Esophagus squamous epithelium (tissue), 5 donors: ENCODE measurements at regions not wholly inside any gene's neighbourhood (a gene's known extent, or its start where the extent isn't known, plus 50 kb on each side); places are given as distances from the start of the nearest gene placed in this dataset.

Source experiments
- DNase-seq: peaks from one replicate; lab custom pipeline; 2025; lab: John Stamatoyannopoulos, UW
- H3K27ac ChIP-seq, 4 donors: fragments of 200-600 bp; sonication (generic); one replicate each; pipeline ENCODE4 v1.5.1; 2016 to 2019; ENCODE audit warnings: mild to moderate bottlenecking in 1 of 4
- H3K27me3 ChIP-seq, 4 donors: fragments of 200-600 bp; sonication (generic); 1 replicate in 3 of 4; 2 replicates in 1 of 4; pipeline versions ENCODE4 v1.5.1 to v1.6.0; 2017 to 2021; ENCODE audit warnings: antibody characterized with exemption in 1 of 4
- H3K36me3 ChIP-seq, 3 donors: fragments of 200-600 bp; sonication (generic); one replicate each; pipeline ENCODE4 v1.5.1; 2016 to 2019
- H3K4me1 ChIP-seq, 3 donors: fragments of 200-600 bp; sonication (generic); one replicate each; pipeline ENCODE4 v1.5.1; 2017 to 2019
- H3K4me3 ChIP-seq, 4 donors: fragments of 200-600 bp; sonication (generic); 1 replicate in 3 of 4; 2 replicates in 1 of 4; pipeline ENCODE4 v1.5.1; 2016 to 2019; ENCODE audit warnings: mild to moderate bottlenecking in 2 of 4, moderate library complexity in 1 of 4
- H3K9me3 ChIP-seq, 3 donors: fragments of 200-600 bp; sonication (generic); one replicate each; pipeline ENCODE4 v1.5.1; 2016 to 2019
- CTCF ChIP-seq, 6 experiments: fragments of 450-650 bp in 4 of 6; fragments of 200-600 bp in 2 of 6; sonication (generic) in 2 of 6; IDR thresholded peaks; one replicate each; pipeline ENCODE4 v1.5.1; 2016 to 2019; ENCODE audit warnings: antibody characterized with exemption in 6 of 6, mild to moderate bottlenecking in 4 of 6, moderate library complexity in 4 of 6
- POLR2A ChIP-seq, 4 donors: fragments of 450-650 bp; IDR thresholded peaks; one replicate each; pipeline ENCODE4 v1.6.1; 2017; ENCODE audit warnings: antibody characterized with exemption in 4 of 4, mild to moderate bottlenecking in 4 of 4, moderate library complexity in 3 of 4
- WGBS, 2 donors: methylation state at CpG; one replicate each; pipeline ENCODE4 v1.1.5; 2018; 5-methylcytosine and 5-hydroxymethylcytosine counted together
- intact Hi-C: fragments of 100-400 bp; cut with DNase I; formaldehyde crosslinking; loops from one replicate; pipeline ENCODE4 v1.15.0; 2022
- donor health status: DM: yes; HTN: yes; CAD: no.

GRCh38 chr11:28566339-28567089 is 458.3 kb downstream of the METTL15 start:
- peaks cover 0 to 16% (median 7%) of the 10 kb centered on the region in 3 donors for H3K4me1 ChIP-seq
- TF ChIP-seq POLR2A (IDR thresholded peaks at IDR 0.05) (no peak), CTCF (IDR thresholded peaks at IDR 0.05) (no peak)
- H3K9me3 ChIP-seq: no peaks in the 10 kb centered on the region
- H3K4me3 ChIP-seq: peak overlapping the region in 3 of 4 donors; percentile 10 to 54 (median 18)
- no peaks in the 10 kb centered on the region for H3K36me3 ChIP-seq
- intact Hi-C loops: no loop called here
- peaks cover 0 to 12% (median 0%) of the 10 kb centered on the region in 4 donors for H3K27me3 ChIP-seq
- peak; percentile 3 for DNase-seq
- WGBS, 2 donors: 6 to 10% methylated on average over 8 to 11 of the region's 17 CpGs
- H3K27ac ChIP-seq: peak overlapping the region in 3 of 4 donors; percentile 67 to 74 (median 74)

- no peaks in the 10 kb centered on the region for H3K36me3 ChIP-seq
- no peak overlapping the region for H3K27ac ChIP-seq
- no peaks in the 10 kb centered on the region for H3K27me3 ChIP-seq
- H3K4me3 ChIP-seq: no peak overlapping the region
- no peak for DNase-seq
- H3K9me3 ChIP-seq: no peaks in the 10 kb centered on the region
- WGBS, 2 donors: 56 to 70% methylated on average over 5 of the region's 5 CpGs
- TF ChIP-seq CTCF (IDR thresholded peaks at IDR 0.05): no peak
- TF ChIP-seq POLR2A (IDR thresholded peaks at IDR 0.05): no peak
- H3K4me1 ChIP-seq: no peaks in the 10 kb centered on the region
- intact Hi-C loops: no loop called here
Observed at GRCh38 chr11:28559492-28559891, 451.3 kb downstream of the METTL15 start.

- H3K36me3 ChIP-seq: no peaks in the 10 kb centered on the region
- H3K4me3 ChIP-seq: no peak overlapping the region
- no peak overlapping the region for H3K27ac ChIP-seq
- no peaks in the 10 kb centered on the region for H3K9me3 ChIP-seq
- H3K27me3 ChIP-seq: no peaks in the 10 kb centered on the region
- intact Hi-C loops: no loop called here
- TF ChIP-seq CTCF (IDR thresholded peaks at IDR 0.05) (no peak), POLR2A (IDR thresholded peaks at IDR 0.05) (no peak)
- no peaks in the 10 kb centered on the region for H3K4me1 ChIP-seq
- WGBS, 2 donors: 53 to 57% methylated on average over 4 of the region's 4 CpGs
- DNase-seq: no peak
Observed at GRCh38 chr11:28547321-28547741, 439.1 kb downstream of the METTL15 start.

GRCh38 chr11:28545536-28545935 is 437.3 kb downstream of the METTL15 start:
- TF ChIP-seq CTCF (IDR thresholded peaks at IDR 0.05) (no peak), POLR2A (IDR thresholded peaks at IDR 0.05) (no peak)
- no peaks in the 10 kb centered on the region for H3K36me3 ChIP-seq
- DNase-seq: no peak
- 32 to 38% methylated on average over 1 of the region's 1 CpG for WGBS, 2 donors
- H3K4me1 ChIP-seq: no peaks in the 10 kb centered on the region
- intact Hi-C loops: no loop called here
- H3K9me3 ChIP-seq: no peaks in the 10 kb centered on the region
- H3K4me3 ChIP-seq: no peak overlapping the region
- no peak overlapping the region for H3K27ac ChIP-seq
- no peaks in the 10 kb centered on the region for H3K27me3 ChIP-seq

GRCh38 chr11:28542561-28542960 is 434.4 kb downstream of the METTL15 start:
- no peak overlapping the region for H3K4me3 ChIP-seq
- no peaks in the 10 kb centered on the region for H3K36me3 ChIP-seq
- no peaks in the 10 kb centered on the region for H3K27me3 ChIP-seq
- H3K4me1 ChIP-seq: no peaks in the 10 kb centered on the region
- intact Hi-C loops: no loop called here
- H3K9me3 ChIP-seq: no peaks in the 10 kb centered on the region
- 40 to 53% methylated on average over 1 of the region's 1 CpG for WGBS, 2 donors
- no peak for DNase-seq
- H3K27ac ChIP-seq: no peak overlapping the region
- no peak for TF ChIP-seq CTCF (IDR thresholded peaks at IDR 0.05)
- TF ChIP-seq POLR2A (IDR thresholded peaks at IDR 0.05): no peak
